Neural cell (in vitro differentiated cells): ENCODE measurements at regions not wholly inside any gene's neighbourhood (a gene's known extent, or its start where the extent isn't known, plus 50 kb on each side); places are given as distances from the start of the nearest gene placed in this dataset.

Experiments
- H2AFZ ChIP-seq: fragments of 200-600, 300-800 bp; sonication (generic), shearing (Covaris generic); 2 replicates; pipeline ENCODE4 v1.6.0; 2014; ENCODE audit warnings: low read depth, mild to moderate bottlenecking, antibody characterized with exemption, low read length, moderate library complexity
- H3F3A ChIP-seq: fragments of 200-600 bp; shearing (Covaris generic); 2 replicates; pipeline ENCODE4 v1.6.1; 2016; ENCODE audit warnings: mild to moderate bottlenecking, moderate library complexity, mixed read lengths, antibody characterized with exemption, low read length; ENCODE audit not compliant: insufficient read depth, poor library complexity, severe bottlenecking
- H3K27ac ChIP-seq: fragments of 200-600, 300-800 bp; sonication (generic), shearing (Covaris generic); 2 replicates; pipeline ENCODE4 v1.5.1; 2014; ENCODE audit warnings: mild to moderate bottlenecking, low read length, moderate library complexity
- H3K27me3 ChIP-seq: fragments of 300-800, 200-600 bp; sonication (generic), shearing (Covaris generic); 2 replicates; pipeline ENCODE4 v1.6.0; 2014; ENCODE audit warnings: mild to moderate bottlenecking, low read depth, low read length, moderate library complexity; ENCODE audit not compliant: insufficient read depth
- H3K36me3 ChIP-seq: fragments of 300-800, 200-600 bp; sonication (generic), shearing (Covaris generic); 2 replicates; pipeline ENCODE4 v1.5.1; 2014; ENCODE audit warnings: mild to moderate bottlenecking, antibody characterized with exemption, low read length, moderate library complexity; ENCODE audit not compliant: insufficient read depth
- H3K4me2 ChIP-seq: fragments of 300-800, 200-600 bp; sonication (generic), shearing (Covaris generic); 2 replicates; pipeline ENCODE4 v1.6.0; 2014; ENCODE audit warnings: mild to moderate bottlenecking, low read length
- H3K4me3 ChIP-seq: fragments of 300-800, 200-600 bp; sonication (generic), shearing (Covaris generic); 2 replicates; pipeline ENCODE4 v1.5.1; 2014; ENCODE audit warnings: mild to moderate bottlenecking, low read length, moderate library complexity
- H3K79me2 ChIP-seq: fragments of 200-600 bp; shearing (Covaris generic); replicated peaks from 2 replicates; pipeline ENCODE4 v1.6.0; 2014; ENCODE audit warnings: mild to moderate bottlenecking, low read length, moderate library complexity; ENCODE audit not compliant: insufficient read depth
- H3K9ac ChIP-seq: fragments of 300-800, 200-600 bp; sonication (generic), shearing (Covaris generic); 2 replicates; pipeline ENCODE4 v1.6.1; 2016; ENCODE audit warnings: mild to moderate bottlenecking, low read length, mixed read lengths
- H3K9me2 ChIP-seq: fragments of 200-600 bp; shearing (Covaris generic); 2 replicates; pipeline ENCODE4 v1.6.1; 2016; ENCODE audit warnings: mild to moderate bottlenecking, low read length, mixed read lengths; ENCODE audit not compliant: insufficient read depth
- H3K9me3 ChIP-seq: fragments of 200-600, 300-800 bp; sonication (generic), shearing (Covaris generic); 2 replicates; pipeline ENCODE4 v1.6.1; 2016; ENCODE audit warnings: mild to moderate bottlenecking, mixed run types, low read length, moderate library complexity, mixed read lengths
- H4K20me1 ChIP-seq: fragments of 200-600 bp; shearing (Covaris generic); 2 replicates; pipeline ENCODE4 v1.6.1; 2016; ENCODE audit warnings: mild to moderate bottlenecking, mixed run types; ENCODE audit not compliant: insufficient read depth
- EP300 ChIP-seq: fragments of 450-650 bp; conservative IDR thresholded peaks from 2 replicates; pipeline ENCODE4 v1.6.1; 2014; ENCODE audit warnings: antibody characterized with exemption, mild to moderate bottlenecking, moderate library complexity; ENCODE audit not compliant: poor library complexity, severe bottlenecking
- EZH2 ChIP-seq: fragments of 200-600, 300-800 bp; shearing (Covaris generic), sonication (generic); IDR thresholded peaks from 2 replicates; pipeline ENCODE4 v1.6.1; 2014; ENCODE audit warnings: antibody characterized with exemption, low read length, borderline replicate concordance, mild to moderate bottlenecking; ENCODE audit not compliant: insufficient read depth, poor library complexity, severe bottlenecking
- MXI1 ChIP-seq: fragments of 450-650 bp; conservative IDR thresholded peaks from 2 replicates; pipeline ENCODE4 v1.6.1; 2014; ENCODE audit warnings: antibody characterized with exemption, mild to moderate bottlenecking; ENCODE audit not compliant: poor library complexity, severe bottlenecking
- POLR2AphosphoS5 ChIP-seq: IDR thresholded peaks from 2 replicates; pipeline ENCODE4 v1.6.1; 2012
- RAD21 ChIP-seq: fragments of 450-650 bp; conservative IDR thresholded peaks from 2 replicates; pipeline ENCODE4 v1.6.1; 2014; ENCODE audit warnings: antibody characterized with exemption, mild to moderate bottlenecking, moderate library complexity
- SMC3 ChIP-seq: fragments of 450-650 bp; conservative IDR thresholded peaks from 2 replicates; pipeline ENCODE4 v1.6.1; 2014; ENCODE audit warnings: antibody characterized with exemption, mild to moderate bottlenecking, moderate library complexity; ENCODE audit not compliant: poor library complexity
- TAF1 ChIP-seq: IDR thresholded peaks from 2 replicates; pipeline ENCODE4 v1.6.1; 2012; ENCODE audit warnings: low read depth
- TF ChIP-seq, protein P1 (sequence below): IDR thresholded peaks from 2 replicates; pipeline ENCODE4 v1.6.1; 2012; ENCODE audit warnings: borderline replicate concordance
- TF ChIP-seq, protein P2 (sequence below): fragments of 450-650 bp; IDR thresholded peaks from 2 replicates; pipeline ENCODE4 v1.5.1; 2014; ENCODE audit warnings: antibody characterized with exemption, mild to moderate bottlenecking, moderate library complexity; ENCODE audit not compliant: poor library complexity, severe bottlenecking

DNA sequence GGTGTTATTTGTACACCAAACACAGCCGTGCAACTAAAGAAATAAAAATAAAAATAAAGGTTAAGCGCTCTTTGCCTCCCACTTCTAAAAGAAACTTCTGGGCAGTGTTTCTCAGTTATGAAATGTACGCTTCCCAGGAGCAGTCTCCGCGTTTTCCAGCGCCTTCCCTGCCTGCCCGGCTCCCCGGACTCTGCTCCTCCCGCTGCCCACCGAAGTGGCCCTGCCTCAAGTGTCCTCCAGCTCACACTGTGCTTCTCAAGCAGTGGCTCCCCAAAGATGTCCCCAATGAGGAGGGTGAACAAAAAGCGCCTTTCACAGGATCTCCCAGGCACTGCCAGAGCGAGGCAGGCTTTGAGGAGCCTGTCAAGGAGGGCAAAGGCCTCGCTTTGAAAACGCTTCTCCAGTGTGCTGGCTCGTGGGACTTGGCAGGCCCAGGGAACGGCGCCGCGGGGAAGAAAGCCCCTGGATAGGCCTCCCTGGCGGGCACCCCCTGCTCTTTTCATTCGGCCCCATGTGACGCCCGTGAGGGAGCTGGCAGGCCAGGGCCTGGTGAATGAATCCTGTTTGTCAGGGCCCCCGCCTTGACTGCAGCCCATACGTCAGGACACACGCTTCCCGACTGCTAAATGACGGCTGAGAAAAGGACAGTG is 187.1 kb downstream of the FOXO1 start:
- Histone ChIP-seq H3K36me3 (no peaks in the 10 kb centered on the region), H3K9ac (no peak overlapping the region), H2AFZ (no peak overlapping the region), H3K79me2 (no peaks in the 10 kb centered on the region), H3K27ac (no peak overlapping the region), H3K27me3 (no peaks in the 10 kb centered on the region), H4K20me1 (no peaks in the 10 kb centered on the region), H3K4me3 (no peak overlapping the region), H3K4me2 (no peak overlapping the region), H3F3A (no peaks in the 10 kb centered on the region), H3K9me3 (no peaks in the 10 kb centered on the region), H3K9me2 (no peaks in the 10 kb centered on the region)
- TF ChIP-seq, protein P1, sequence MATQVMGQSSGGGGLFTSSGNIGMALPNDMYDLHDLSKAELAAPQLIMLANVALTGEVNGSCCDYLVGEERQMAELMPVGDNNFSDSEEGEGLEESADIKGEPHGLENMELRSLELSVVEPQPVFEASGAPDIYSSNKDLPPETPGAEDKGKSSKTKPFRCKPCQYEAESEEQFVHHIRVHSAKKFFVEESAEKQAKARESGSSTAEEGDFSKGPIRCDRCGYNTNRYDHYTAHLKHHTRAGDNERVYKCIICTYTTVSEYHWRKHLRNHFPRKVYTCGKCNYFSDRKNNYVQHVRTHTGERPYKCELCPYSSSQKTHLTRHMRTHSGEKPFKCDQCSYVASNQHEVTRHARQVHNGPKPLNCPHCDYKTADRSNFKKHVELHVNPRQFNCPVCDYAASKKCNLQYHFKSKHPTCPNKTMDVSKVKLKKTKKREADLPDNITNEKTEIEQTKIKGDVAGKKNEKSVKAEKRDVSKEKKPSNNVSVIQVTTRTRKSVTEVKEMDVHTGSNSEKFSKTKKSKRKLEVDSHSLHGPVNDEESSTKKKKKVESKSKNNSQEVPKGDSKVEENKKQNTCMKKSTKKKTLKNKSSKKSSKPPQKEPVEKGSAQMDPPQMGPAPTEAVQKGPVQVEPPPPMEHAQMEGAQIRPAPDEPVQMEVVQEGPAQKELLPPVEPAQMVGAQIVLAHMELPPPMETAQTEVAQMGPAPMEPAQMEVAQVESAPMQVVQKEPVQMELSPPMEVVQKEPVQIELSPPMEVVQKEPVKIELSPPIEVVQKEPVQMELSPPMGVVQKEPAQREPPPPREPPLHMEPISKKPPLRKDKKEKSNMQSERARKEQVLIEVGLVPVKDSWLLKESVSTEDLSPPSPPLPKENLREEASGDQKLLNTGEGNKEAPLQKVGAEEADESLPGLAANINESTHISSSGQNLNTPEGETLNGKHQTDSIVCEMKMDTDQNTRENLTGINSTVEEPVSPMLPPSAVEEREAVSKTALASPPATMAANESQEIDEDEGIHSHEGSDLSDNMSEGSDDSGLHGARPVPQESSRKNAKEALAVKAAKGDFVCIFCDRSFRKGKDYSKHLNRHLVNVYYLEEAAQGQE, result no peak
- TF ChIP-seq MXI1 (no peak), POLR2AphosphoS5 (no peak), TAF1 (no peak), EP300 (no peak), EZH2 (no peak), RAD21 (no peak), SMC3 (no peak)
- TF ChIP-seq, protein P2, sequence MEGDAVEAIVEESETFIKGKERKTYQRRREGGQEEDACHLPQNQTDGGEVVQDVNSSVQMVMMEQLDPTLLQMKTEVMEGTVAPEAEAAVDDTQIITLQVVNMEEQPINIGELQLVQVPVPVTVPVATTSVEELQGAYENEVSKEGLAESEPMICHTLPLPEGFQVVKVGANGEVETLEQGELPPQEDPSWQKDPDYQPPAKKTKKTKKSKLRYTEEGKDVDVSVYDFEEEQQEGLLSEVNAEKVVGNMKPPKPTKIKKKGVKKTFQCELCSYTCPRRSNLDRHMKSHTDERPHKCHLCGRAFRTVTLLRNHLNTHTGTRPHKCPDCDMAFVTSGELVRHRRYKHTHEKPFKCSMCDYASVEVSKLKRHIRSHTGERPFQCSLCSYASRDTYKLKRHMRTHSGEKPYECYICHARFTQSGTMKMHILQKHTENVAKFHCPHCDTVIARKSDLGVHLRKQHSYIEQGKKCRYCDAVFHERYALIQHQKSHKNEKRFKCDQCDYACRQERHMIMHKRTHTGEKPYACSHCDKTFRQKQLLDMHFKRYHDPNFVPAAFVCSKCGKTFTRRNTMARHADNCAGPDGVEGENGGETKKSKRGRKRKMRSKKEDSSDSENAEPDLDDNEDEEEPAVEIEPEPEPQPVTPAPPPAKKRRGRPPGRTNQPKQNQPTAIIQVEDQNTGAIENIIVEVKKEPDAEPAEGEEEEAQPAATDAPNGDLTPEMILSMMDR, result no peak

DNA sequence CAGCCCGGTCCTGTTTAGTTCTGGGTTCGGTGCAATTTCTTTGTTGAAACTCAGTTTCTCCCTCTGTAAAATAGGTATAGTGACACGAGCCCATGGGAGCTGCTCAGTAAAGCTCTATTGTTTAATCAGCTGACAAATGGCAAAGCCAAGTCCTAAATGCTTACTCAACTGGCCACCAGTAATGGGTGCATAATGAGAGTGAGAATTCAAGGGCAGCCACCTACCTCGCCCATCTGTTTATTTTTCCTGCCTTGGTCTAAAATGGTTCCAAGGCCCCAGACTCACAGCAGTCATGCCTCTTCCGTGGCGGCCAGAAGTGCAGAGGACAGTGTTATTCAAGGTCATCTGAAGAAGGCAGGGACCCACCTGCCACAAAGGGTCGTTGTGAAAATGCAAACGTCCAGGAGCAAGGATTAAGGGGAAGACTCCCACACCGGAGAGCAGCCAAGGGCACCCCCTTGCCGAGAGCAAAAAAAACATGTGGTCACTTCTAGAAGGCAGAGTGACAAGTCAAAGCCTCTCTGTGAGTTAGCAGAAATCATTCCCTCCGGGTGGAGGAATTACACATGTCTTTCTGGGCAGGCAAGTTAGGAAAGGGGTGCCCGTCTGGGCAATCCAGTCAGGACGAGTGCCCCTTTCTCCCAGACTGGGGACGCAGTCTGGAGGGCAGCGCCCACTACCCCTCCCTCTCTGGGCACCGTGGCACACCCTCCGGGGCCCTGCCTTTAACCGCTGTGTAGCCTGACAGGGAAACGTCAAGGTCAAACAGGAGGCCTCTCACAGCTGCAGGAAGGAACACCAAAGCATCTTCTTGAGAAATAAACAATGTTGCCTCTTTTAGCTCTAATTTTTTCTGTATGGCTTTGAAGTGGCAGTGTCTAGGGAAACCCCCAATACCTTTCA is 186.2 kb downstream of the FOXO1 start:
- H3K27ac ChIP-seq, result no peak overlapping the region
- no peak overlapping the region for H3K9ac ChIP-seq
- H3K9me2 ChIP-seq, result no peaks in the 10 kb centered on the region
- H3K4me2 ChIP-seq, result no peak overlapping the region
- no peak overlapping the region for H2AFZ ChIP-seq
- H3K9me3 ChIP-seq, result no peaks in the 10 kb centered on the region
- no peak for TF ChIP-seq EP300
- TF ChIP-seq EZH2, result no peak
- H3F3A ChIP-seq, result no peaks in the 10 kb centered on the region
- no peaks in the 10 kb centered on the region for H3K79me2 ChIP-seq
- H4K20me1 ChIP-seq, result no peaks in the 10 kb centered on the region
- H3K27me3 ChIP-seq, result no peaks in the 10 kb centered on the region
- H3K36me3 ChIP-seq, result no peaks in the 10 kb centered on the region
- H3K4me3 ChIP-seq, result no peak overlapping the region
